ENCODE measurements at regions not wholly inside any gene's neighbourhood (a gene's known extent, or its start where the extent isn't known, plus 50 kb on each side); places are given as distances from the start of the nearest gene placed in this dataset.

- TF ChIP-seq CTCF (IDR thresholded peaks at IDR 0.05) = no peak
- Histone ChIP-seq H3K4me3 (ENCODE audit: low read depth in 1 of 2, low read length in 1 of 2) (no peak overlapping the region), H3K9me3 (no peaks in the 10 kb centered on the region), H3K4me1 (ENCODE audit: control insufficient read depth in 1 of 2, insufficient read depth in 1 of 2, low read depth in 1 of 2, low read length in 1 of 2) (no peaks in the 10 kb centered on the region), H3K36me3 (no peaks in the 10 kb centered on the region), H3K27me3 (no peaks in the 10 kb centered on the region), H3K27ac (no peak overlapping the region)
Observed at GRCh38 chr16:5882087-5882640, 784.6 kb upstream of the EEF2KMT start.

- Histone ChIP-seq H3K4me1 (ENCODE audit: control insufficient read depth in 1 of 2, insufficient read depth in 1 of 2, low read depth in 1 of 2, low read length in 1 of 2) (no peaks in the 10 kb centered on the region), H3K27ac (no peak overlapping the region), H3K4me3 (ENCODE audit: low read depth in 1 of 2, low read length in 1 of 2) (no peak overlapping the region), H3K9me3 (no peaks in the 10 kb centered on the region), H3K27me3 (no peaks in the 10 kb centered on the region), H3K36me3 (no peaks in the 10 kb centered on the region)
- no peak for TF ChIP-seq CTCF (IDR thresholded peaks at IDR 0.05)
Observed at GRCh38 chr16:5875416-5875815, 777.8 kb upstream of the EEF2KMT start.

GRCh38 chr16:5874899-5875298 is 777.3 kb upstream of the EEF2KMT start:
- Histone ChIP-seq H3K27ac (no peak overlapping the region), H3K27me3 (no peaks in the 10 kb centered on the region), H3K4me1 (ENCODE audit: control insufficient read depth in 1 of 2, insufficient read depth in 1 of 2, low read depth in 1 of 2, low read length in 1 of 2) (no peaks in the 10 kb centered on the region), H3K36me3 (no peaks in the 10 kb centered on the region), H3K9me3 (no peaks in the 10 kb centered on the region), H3K4me3 (ENCODE audit: low read depth in 1 of 2, low read length in 1 of 2) (no peak overlapping the region)
- TF ChIP-seq CTCF (IDR thresholded peaks at IDR 0.05) = no peak

GRCh38 chr16:5873221-5873620 is 775.6 kb upstream of the EEF2KMT start:
- TF ChIP-seq CTCF (IDR thresholded peaks at IDR 0.05) = no peak
- H3K4me3 ChIP-seq (ENCODE audit: low read depth in 1 of 2, low read length in 1 of 2) = no peak overlapping the region
- no peaks in the 10 kb centered on the region for H3K9me3 ChIP-seq
- no peak overlapping the region for H3K27ac ChIP-seq
- no peaks in the 10 kb centered on the region for H3K27me3 ChIP-seq
- no peaks in the 10 kb centered on the region for H3K4me1 ChIP-seq (ENCODE audit: control insufficient read depth in 1 of 2, insufficient read depth in 1 of 2, low read depth in 1 of 2, low read length in 1 of 2)
- H3K36me3 ChIP-seq = no peaks in the 10 kb centered on the region

GRCh38 chr16:5870886-5871691 is 773.5 kb upstream of the EEF2KMT start:
- Histone ChIP-seq H3K9me3 (no peaks in the 10 kb centered on the region), H3K27me3 (no peaks in the 10 kb centered on the region), H3K27ac (no peak overlapping the region), H3K36me3 (no peaks in the 10 kb centered on the region), H3K4me1 (ENCODE audit: control insufficient read depth in 1 of 2, insufficient read depth in 1 of 2, low read depth in 1 of 2, low read length in 1 of 2) (no peaks in the 10 kb centered on the region), H3K4me3 (ENCODE audit: low read depth in 1 of 2, low read length in 1 of 2) (no peak overlapping the region)
- no peak for TF ChIP-seq CTCF (IDR thresholded peaks at IDR 0.05)

Data from neutrophil (primary cell).